ENCODE measurements at regions not wholly inside any gene's neighbourhood (a gene's known extent, or its start where the extent isn't known, plus 50 kb on each side); places are given as distances from the start of the nearest gene placed in this dataset.

- TF ChIP-seq CTCF (IDR thresholded peaks at IDR 0.05; ENCODE audit: insufficient read depth, low read length, severe bottlenecking) = no peak
- DNase-seq (ENCODE audit: low read depth) = peak; percentile 74
- no peaks in the 10 kb centered on the region for H3K36me3 ChIP-seq (ENCODE audit: control insufficient read depth, insufficient read depth, low read length)
- no peak for FAIRE-seq
- H3K27me3 ChIP-seq (ENCODE audit: control insufficient read depth, insufficient read depth, low read length) = no peaks in the 10 kb centered on the region
- no peak overlapping the region for H3K4me3 ChIP-seq (ENCODE audit: low read depth, low read length)
Measured at GRCh38 chr11:80598905-80599304, 1158.1 kb upstream of the TENM4 start.

GRCh38 chr11:80596291-80596810 is 1155.5 kb upstream of the TENM4 start:
- no peaks in the 10 kb centered on the region for H3K27me3 ChIP-seq (ENCODE audit: control insufficient read depth, insufficient read depth, low read length)
- no peaks in the 10 kb centered on the region for H3K36me3 ChIP-seq (ENCODE audit: control insufficient read depth, insufficient read depth, low read length)
- DNase-seq (ENCODE audit: low read depth) = peak; percentile 81
- TF ChIP-seq CTCF (IDR thresholded peaks at IDR 0.05; ENCODE audit: insufficient read depth, low read length, severe bottlenecking) = no peak
- no peak for FAIRE-seq
- H3K4me3 ChIP-seq (ENCODE audit: low read depth, low read length) = no peak overlapping the region

GRCh38 chr11:80595011-80595410 is 1154.2 kb upstream of the TENM4 start:
- peak; percentile 86 for DNase-seq (ENCODE audit: low read depth)
- no peak for FAIRE-seq
- Histone ChIP-seq H3K27me3 (ENCODE audit: control insufficient read depth, insufficient read depth, low read length) (no peaks in the 10 kb centered on the region), H3K4me3 (ENCODE audit: low read depth, low read length) (no peak overlapping the region), H3K36me3 (ENCODE audit: control insufficient read depth, insufficient read depth, low read length) (no peaks in the 10 kb centered on the region)
- no peak for TF ChIP-seq CTCF (IDR thresholded peaks at IDR 0.05; ENCODE audit: insufficient read depth, low read length, severe bottlenecking)

GRCh38 chr11:80593648-80594374 is 1153.0 kb upstream of the TENM4 start:
- DNase-seq (ENCODE audit: low read depth) (peak; percentile 89), FAIRE-seq (peak; percentile 58)
- TF ChIP-seq CTCF (IDR thresholded peaks at IDR 0.05; ENCODE audit: insufficient read depth, low read length, severe bottlenecking) = no peak
- Histone ChIP-seq H3K27me3 (ENCODE audit: control insufficient read depth, insufficient read depth, low read length) (no peaks in the 10 kb centered on the region), H3K4me3 (ENCODE audit: low read depth, low read length) (no peak overlapping the region), H3K36me3 (ENCODE audit: control insufficient read depth, insufficient read depth, low read length) (no peaks in the 10 kb centered on the region)

- FAIRE-seq = no peak
- Histone ChIP-seq H3K27me3 (ENCODE audit: control insufficient read depth, insufficient read depth, low read length) (no peaks in the 10 kb centered on the region), H3K4me3 (ENCODE audit: low read depth, low read length) (no peak overlapping the region), H3K36me3 (ENCODE audit: control insufficient read depth, insufficient read depth, low read length) (no peaks in the 10 kb centered on the region)
- DNase-seq (ENCODE audit: low read depth) = no peak
- TF ChIP-seq CTCF (IDR thresholded peaks at IDR 0.05; ENCODE audit: insufficient read depth, low read length, severe bottlenecking) = no peak
Measured at GRCh38 chr11:80592546-80592945, 1151.7 kb upstream of the TENM4 start.

- TF ChIP-seq CTCF (IDR thresholded peaks at IDR 0.05; ENCODE audit: insufficient read depth, low read length, severe bottlenecking) = no peak
- Histone ChIP-seq H3K36me3 (ENCODE audit: control insufficient read depth, insufficient read depth, low read length) (no peaks in the 10 kb centered on the region), H3K27me3 (ENCODE audit: control insufficient read depth, insufficient read depth, low read length) (no peaks in the 10 kb centered on the region), H3K4me3 (ENCODE audit: low read depth, low read length) (no peak overlapping the region)
- DNase-seq (ENCODE audit: low read depth) (no peak), FAIRE-seq (no peak)
Measured at GRCh38 chr11:80587906-80588305, 1147.1 kb upstream of the TENM4 start.
